NCI-H82 (cell line): ENCODE measurements at regions not wholly inside any gene's neighbourhood (a gene's known extent, or its start where the extent isn't known, plus 50 kb on each side); places are given as distances from the start of the nearest gene placed in this dataset.
"Not testable (repeated sequence)": the region's sequence is repeated elsewhere in the genome, so short reads cannot be mapped to it uniquely, and the experiment has no call there.

Experiments
- DNase-seq: peaks from one replicate; lab custom pipeline; 2025; lab: John Stamatoyannopoulos, UW

DNA sequence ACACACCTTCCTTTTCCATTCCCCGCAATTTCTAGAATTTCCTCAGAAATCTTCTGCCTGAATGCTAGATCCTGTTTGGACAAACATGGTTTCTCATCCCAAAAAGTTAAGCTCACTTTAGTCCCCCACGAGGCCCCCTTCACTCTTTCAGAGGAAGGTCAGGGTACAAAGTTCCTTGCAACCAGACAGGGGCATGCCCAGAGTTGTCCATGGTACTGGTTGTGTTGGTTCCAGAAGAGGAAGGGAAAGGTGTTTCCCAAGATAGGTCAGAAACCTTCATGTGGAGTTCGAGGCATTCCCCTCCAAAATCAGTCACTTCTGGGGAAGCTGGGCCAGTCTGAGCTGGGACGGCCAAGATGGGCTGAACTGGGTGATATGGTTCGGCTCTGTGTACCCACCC, 167.6 kb upstream of the MAFB start:
- DNase-seq, result no peak

DNA sequence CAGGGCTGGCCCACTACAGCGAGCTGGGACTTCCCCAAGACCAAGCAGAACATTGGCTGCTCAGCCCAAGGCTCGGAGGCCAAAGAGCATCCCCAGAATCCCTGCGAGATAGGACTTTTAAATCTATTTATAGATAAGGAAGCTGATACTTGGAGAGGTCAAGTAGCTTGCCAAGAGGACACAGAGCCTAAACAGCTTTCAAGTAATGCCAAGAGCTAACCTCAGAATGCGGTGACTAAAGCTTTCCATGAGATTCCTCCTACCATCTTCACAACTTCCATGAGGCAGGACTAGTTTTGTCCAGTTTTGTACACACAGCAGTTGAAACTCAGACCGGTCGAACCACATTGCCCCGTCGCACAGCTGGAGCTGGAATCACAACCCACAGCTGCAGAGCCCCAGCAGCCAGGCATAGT, 168.1 kb upstream of the TOP1 start:
- DNase-seq, result no peak

DNA sequence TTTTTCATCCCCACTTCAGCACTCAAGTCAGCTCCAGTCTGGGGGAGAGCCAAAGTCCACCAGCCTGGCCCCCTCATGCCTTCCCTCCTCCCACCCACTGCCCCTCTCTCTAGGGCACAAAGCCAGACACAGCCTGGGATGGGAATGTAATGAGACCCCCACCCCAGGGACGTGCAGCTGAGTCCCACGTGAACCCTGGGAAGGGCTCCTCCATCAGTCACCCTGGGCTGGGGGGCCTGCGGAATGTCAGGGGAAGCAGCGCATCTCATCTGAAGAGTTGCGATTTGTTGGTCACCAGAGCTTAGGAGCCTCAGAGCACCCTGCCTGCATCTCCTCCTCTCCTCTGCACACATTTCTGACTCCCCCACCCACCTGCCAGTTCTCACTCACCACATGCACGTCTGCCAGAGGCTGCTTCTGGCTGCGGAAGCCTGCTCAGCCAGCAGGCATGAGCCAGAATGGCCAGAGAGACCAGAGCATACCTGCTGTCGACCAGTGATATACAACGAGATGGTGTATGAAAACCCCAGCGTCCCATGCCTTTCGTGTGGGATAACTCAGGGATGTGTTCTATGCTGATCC, 167.1 kb upstream of the TOP1 start:
- DNase-seq, result no peak

DNA sequence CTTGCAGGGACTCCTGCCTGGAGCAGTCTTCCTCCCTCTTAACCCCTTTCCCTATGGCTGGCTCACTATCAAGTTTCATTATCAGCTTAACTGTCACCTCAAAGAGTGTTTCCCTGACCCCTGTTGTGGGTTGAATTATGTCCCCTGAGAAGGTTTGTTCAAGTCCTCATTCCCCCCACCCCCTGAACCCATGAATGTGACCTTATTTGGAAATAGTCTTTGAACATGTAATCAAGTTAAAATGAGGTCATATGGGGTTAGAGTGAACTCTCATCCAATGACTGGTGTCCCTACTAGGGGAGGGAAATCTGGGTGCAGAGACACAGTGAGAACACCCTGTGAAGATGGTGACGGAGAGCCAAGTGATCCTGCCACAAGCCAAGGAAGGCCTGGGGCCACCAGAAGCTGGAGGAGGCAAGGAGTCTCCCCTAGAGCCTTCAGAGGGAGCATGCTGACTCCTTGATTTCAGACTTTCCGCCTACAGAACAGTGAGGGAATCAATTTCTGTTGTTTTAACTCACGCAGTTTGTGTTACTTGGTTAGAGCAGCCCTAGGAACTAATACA, 165.2 kb upstream of the TOP1 start:
- DNase-seq, result no peak

DNA sequence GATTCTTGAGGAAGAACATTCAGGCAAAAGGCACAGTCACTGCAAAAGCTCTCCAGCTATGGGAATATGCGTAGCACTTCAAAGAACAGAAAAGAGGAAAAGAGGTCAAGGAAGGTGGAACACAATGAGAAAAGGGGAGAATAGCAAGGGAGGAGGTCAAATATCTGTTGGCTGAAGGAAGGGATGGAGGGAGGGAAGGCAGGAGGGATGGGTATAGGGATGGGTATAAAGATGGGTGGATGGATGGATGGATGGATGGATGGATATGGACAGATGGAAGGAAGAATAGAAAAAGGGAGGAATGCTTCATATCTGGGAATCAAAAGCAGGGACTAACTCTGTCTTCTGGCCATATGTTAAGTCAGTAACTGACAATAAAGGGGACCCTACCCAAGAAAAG, 164.2 kb upstream of the TOP1 start:
- no peak for DNase-seq

DNA sequence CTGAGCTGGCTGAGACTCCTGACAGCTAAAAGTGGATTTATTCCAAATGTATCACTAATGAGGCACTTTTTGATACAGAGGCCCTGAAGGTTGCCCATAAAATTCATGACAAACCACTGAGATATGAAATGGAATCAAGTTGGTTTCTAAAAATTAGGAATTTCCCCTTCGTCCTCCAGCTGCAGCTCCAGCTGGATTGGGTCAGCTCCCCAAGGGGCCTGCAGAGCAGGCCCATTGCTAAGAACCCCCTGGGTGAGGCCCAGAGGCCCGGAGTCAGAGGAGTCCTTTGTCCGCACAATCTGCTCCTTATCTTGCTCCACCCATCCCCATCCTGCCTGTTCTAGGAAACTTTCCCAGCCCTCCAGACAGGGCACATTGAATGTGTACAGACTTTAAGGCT, 163.5 kb upstream of the TOP1 start:
- DNase-seq, result no peak

DNA sequence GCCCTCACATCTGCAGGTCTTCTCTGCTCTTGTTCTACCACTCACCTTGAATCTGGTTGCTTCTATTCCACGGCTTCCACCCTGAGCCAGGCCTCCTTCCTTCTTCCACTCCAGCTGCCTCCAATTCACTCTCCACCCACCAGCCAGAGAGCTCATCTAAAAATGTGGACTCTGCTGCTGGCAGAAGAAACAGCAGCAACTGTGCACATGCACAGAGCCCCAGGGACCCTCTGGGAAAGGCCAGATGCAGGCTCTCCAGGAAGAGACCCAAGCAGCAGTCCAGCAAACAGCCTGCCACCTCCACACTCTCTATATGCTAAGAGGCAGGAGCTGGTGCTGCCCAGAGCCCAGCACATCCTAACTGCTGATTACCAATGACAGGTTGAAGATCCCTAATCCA, 162.6 kb upstream of the TOP1 start:
- no peak for DNase-seq

DNA sequence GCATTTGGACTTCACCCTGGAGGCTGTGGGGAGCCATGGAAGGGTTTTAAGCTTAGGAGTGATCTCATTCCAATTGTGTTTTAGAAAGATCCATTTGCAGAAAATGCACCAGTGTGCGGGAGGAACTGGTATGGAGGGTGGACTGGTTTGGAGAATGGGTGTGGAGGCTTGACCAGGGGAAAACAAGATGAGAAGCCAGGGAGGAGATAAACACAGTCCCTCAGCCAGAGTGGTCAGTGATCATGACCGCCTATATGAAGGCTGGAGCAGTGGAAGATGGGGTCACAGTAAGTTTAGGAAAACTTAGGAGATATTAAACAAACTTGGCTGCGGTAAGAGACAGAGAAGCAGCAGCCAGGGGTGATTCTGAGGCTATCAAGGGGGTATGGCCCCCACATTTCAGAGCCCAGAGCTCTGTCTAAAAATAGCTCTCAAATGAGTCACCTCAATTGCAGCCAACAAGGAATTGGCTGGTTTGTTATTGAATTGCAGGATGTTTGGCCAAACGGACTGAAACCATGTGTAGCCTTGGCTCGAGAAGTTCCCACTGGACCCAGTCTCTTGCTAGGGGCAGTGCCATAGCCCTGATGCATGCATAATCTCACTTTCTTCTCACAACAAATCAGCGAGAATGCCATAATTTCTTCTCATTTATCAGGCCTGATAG, 159.9 kb upstream of the TOP1 start:
- DNase-seq, result no peak

DNA sequence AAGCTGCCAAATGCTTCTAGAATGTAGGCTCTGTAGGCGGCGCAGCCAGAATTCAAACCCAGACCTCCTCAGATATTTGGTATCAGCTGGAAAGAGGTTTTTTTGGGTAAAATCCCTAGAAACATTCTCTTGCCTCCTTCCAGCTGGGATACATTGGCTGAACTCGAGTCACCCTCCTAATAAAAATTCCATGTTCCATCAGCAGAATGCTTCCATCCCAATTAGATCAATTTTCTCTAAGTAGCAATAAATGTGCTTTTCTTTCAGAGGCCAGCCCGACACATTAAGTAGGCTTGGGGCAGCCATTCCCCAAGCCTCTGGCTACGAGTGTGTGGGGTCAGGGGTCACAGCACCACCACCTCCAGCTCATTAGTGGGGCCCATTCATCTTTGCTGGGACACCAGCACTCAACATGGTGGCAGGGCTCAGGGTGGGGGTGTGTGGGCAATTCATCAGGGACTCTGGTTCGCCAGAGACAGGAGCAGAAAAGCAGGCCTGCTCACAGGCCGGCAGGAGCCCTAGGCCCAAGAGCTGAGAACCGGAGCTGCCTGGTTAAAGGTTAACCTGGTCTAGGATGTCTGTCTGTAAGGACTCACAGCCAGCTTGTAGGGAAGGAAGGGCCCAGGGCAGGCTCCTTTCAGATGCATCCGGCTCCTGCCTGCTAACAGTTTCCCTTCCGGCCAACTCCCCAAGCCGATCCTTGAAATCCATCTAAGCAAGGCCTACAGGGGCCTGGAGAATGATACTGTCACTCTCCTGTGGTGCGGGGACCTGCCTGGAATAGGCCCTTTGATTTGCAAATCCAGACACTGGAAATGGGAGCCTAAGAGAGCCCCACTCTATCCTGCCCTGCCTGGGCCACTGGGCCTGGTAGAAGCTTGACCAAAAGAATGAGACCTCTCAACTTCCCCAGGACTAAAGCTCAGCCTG, 159.1 kb upstream of the TOP1 start:
- no peak for DNase-seq

DNA sequence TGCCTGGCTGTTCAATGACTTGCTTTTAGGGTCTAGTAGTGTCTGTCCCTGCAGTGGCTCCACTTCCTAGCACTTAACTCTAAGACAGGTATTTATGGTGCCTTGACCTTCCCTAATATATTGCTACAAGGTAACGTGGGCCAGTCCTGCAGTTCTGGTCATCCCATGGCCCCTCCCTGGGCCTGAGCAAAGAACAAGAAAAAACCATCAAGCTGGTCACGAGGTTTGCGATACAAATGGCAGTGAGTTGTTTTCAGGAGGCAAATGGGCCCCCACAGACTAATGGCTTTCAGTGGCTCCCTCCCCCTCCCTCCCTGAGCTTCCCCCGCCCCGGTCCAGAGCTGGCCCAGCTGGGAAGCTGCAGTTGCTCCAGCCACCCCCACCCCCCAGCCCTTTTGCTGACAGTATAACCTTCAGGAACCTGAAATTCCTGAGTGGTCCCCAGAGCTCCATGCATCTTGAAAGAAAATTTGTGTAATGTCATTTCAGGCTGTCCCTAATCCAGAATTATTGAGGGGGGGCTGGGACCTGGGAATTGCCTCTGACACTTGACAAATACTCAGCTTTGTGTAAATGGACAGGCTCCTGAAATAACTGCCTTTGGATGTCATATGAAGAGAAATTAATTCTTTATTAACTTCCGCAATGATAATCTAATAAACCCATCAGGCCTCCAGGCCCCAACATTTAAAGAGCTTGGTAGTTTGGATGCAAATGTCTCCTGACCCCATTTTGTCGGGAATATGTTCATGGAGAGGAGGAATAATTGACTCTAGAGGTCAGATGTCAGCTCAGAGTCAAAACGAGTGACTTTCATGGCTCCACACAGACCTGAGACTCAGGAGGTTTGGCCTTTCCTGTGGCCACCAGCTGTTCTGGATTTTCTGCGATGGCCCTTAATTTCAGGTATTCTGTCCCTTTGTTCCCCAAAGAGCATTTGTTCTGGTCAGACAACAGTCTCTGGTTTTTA, 153.2 kb upstream of the TOP1 start:
- DNase-seq, result no peak

DNA sequence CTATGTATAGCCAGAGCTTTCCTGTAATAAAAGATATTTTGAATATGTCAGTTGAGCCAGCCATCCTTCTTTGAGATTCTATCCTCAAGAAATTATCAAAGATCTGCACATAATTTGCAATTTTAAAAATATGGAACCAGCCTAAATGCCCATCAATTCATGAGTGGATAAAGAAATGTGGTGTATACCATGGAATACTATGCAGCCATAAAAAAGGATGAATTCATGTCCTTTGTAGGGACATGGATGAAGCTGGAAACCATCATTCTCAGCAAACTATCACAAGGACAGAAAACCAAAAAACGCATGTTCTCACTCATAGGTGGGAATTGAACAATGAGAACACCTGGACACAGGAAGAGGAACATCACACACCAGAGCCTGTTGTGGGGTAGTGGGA, 150.5 kb upstream of the TOP1 start:
- not testable (repeated sequence) for DNase-seq

DNA sequence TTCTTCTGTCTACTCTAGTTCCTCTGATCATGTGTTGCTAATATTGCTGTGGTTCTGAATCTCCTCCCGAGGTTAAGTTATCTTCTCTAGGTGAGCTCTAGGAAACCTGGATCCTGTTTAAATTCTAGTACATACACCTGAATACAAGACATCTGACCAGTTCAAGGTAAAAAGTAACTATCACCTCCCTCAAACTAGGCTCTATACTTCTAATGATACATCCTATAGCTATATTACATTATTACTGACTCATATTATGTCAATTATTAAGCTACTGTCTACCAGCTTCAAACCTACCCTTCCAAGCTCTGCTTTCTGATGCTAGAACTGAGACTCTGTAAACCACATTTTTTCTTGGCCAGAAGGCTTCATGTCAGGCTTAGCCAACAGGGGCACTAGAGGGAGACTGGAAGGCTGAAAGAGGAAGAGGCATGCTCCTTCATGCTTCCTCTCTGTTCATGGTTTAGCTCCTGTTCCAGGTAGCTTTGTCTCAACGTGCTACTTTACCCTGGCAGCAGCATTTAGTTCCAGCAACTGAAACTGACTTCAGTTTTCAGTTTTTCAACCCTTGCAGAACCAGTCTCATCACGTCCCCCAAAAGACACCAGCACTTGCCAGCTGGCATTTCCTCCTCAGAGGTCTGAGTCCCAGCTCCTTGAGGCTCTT, 148.4 kb upstream of the TOP1 start:
- no peak for DNase-seq

DNA sequence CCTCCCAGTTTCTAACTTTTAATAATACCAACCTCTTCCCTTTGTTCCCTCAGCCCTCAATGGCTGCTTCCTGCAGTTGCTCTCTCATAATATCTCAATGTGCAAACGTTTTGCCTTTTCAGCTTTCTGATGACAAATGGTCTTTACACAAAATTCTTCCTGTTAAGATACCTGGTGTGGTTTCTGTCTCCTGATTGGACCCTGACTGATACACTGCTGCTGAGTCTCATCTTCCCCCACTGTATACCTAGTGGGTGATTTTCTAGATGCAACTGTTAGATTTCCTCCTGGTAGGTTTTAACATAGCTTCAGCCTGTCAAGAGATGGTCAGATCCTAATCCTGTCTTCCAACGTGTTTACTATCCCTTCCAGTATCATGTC, 147.9 kb upstream of the TOP1 start:
- no peak for DNase-seq

DNA sequence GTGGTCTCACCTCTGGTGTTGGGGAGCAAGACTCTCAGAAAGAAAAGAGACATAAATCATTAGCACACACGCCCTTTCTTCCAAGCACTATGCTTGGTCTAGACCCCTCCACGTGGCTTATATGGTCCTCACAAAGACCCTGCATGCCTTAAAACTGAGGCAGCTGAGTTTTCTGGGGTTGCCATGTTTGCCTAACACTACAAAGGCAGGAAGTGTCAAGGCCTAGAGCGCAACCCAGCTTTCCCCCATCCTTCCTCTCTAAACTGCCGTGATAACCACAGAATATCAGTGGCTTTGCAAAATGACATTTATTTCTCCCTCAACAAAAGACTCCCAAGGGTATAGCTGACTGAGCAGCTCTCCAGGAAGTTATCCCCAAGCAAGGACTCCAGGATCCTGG, 146.5 kb upstream of the TOP1 start:
- DNase-seq, result no peak

DNA sequence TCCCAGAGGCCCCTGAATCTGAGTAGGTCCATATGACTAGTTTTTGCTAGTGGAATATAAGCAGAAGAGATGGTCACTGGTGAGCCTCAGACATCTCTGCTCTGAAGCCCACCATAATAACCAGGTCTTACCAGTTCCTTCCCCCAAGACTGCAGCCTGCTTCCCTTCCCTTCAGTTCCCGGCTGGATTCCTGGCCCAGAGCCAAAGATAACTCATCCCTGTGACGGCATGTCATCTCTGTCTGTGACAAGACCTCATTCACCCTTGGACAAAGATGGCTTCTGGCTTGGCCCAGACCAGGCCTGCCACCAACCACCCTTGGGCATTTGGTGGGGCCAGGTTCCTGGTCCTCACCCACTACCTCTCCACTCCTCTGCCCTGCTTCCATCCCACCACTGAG, 145.5 kb upstream of the TOP1 start:
- DNase-seq, result no peak

DNA sequence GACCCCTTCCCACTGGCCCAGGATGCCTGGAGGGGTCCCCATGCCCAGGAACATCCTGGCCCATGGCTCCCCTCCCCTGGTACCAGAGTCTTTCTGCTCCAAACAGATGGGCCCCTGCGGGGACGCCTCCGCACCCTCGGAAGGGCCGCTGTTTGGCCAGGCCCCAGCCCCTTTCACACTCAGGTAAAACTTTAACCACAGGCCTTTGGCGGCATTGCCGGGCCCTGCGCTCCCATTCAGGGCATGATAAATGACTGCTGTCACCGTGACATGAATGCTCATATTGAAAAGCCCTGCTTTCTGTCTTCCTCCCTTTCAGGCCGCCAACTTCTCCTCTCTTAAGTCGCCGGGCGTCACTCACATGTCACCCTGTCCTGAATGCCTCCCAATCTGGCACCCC, 141.5 kb upstream of the TOP1 start:
- no peak for DNase-seq

DNA sequence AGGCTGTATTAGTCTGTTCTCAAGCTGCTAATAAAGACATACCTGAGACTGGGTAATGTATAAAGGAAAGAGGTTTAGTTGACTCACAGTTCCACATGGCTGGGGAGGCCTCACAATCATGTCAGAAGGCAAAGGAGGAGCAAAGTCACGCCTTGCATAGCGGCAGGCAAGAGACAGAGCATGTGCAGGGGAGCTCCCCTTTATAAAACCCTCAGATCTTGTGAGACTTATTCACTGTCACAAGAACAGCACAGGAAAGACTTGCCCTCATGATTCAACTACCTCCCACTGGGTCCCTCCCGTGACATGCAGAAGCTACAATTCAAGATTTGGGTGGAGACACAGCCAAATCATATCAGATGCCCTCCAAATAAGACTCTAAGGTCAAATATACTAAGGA, 139.4 kb upstream of the TOP1 start:
- DNase-seq, result not testable (repeated sequence)

DNA sequence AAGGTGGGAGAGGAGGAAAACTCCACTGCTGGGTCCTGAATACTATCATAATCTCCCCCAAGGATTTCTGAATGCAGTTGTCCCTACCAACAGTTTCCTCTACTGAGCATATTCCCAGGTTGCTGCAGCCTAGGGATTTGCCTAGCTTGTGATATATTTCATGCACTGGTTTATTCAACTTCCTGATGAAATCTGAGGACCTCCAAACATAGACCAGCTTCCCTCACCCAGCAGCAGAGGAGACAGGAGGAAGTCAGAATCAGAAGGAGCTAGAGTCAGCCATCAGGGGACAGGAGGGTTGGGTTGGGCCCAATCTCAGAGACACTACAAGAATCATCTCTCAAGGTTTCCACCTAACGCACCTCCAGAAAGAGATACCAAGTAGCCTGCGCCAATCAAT, 138.4 kb upstream of the TOP1 start:
- no peak for DNase-seq

DNA sequence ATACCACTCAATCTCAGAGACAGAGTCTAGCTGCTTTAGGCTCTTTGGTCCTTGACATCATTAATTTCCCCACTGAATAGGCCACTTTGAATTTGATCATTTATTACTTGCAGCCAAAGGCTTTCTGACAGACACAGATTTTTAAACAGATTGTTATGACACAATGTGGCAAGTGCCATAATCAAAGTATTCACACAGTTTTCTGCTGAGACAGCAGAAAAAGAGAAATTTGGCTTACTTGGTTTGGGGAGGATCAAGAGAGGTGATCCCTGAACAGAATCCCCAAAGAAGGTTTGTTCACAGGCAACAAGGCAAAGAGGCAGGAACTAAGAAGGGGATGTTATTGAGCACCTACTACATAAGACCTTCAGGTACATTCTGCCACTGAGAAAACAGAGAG, 138.0 kb upstream of the TOP1 start:
- no peak for DNase-seq

DNA sequence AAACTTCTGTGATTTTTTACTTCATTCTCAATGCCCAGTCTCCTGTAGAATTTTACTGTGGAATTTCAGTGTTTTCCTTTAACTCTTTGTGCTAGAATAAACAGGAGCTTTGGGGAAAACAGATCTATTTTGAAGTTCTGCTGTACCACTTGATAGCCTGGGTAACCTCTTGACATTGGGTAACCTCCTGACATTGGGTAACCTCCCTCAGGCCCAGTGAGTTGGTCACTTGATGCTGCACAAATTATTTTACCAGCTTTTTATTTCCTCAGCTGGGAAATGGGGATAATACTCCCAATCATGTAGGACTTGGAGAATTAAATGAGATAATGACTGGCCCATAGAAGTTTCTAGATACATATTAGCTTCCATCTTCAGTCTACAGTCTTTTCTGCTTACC, 137.3 kb upstream of the TOP1 start:
- no peak for DNase-seq

DNA sequence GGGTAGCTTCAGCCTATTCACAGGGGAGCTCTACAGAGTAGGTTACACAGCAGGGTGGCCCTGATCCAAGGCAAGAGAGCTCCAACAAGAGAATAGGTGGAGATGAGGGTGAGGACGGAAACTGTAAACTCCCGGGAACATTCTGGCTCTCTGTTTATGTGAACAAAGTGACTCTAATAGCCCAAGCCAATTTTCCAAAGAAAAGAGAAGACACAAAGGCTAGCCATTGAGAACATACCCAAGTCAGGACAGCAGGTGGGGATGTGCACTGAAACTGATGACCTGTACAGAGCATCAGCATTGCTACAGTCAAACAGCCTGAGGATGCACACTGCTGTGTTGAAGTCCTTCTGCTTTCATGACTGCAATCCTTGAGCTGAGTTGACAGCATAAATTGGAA, 136.0 kb upstream of the TOP1 start:
- no peak for DNase-seq
